HEK293T (cell line): ENCODE measurements at regions not wholly inside any gene's neighbourhood (a gene's known extent, or its start where the extent isn't known, plus 50 kb on each side); places are given as distances from the start of the nearest gene placed in this dataset.

Experiments
- CTCF ChIA-PET: fragments of 350-600 bp; formaldehyde crosslinking; extraction: SDS; loops from one replicate; lab custom pipeline; 2021; ENCODE audit warnings: antibody characterized with exemption, inconsistent platforms; lab: Yijun Ruan, JAX
- POLR2A ChIA-PET: fragments of 350-600 bp; formaldehyde crosslinking; extraction: SDS; loops from one replicate; lab custom pipeline; 2020; ENCODE audit warnings: antibody characterized with exemption, inconsistent platforms; lab: Yijun Ruan, JAX
- DNase-seq: peaks from one replicate; pipeline ENCODE4 v3.0.0; 2012; ENCODE audit warnings: mixed read lengths; ENCODE audit errors: extremely low spot score
- ARNT ChIP-seq: fragments of 450-650 bp; IDR thresholded peaks from 2 replicates; pipeline ENCODE4 v1.6.1; 2017; ENCODE audit warnings: mild to moderate bottlenecking
- BHLHE40 ChIP-seq: fragments of 450-650 bp; IDR thresholded peaks from 2 replicates; pipeline ENCODE4 v1.6.1; 2016; ENCODE audit warnings: mild to moderate bottlenecking, moderate library complexity, borderline replicate concordance
- CTBP1 ChIP-seq: fragments of 450-650 bp; IDR thresholded peaks from 2 replicates; pipeline ENCODE4 v1.6.1; 2016; ENCODE audit warnings: borderline replicate concordance
- ELF4 ChIP-seq: fragments of 450-650 bp; IDR thresholded peaks from 2 replicates; pipeline ENCODE4 v1.6.1; 2017; ENCODE audit warnings: antibody characterized with exemption
- FOXA1 ChIP-seq: fragments of 450-650 bp; IDR thresholded peaks from 2 replicates; pipeline ENCODE4 v1.6.1; 2016; ENCODE audit warnings: mild to moderate bottlenecking
- FOXK2 ChIP-seq: fragments of 450-650 bp; IDR thresholded peaks from 2 replicates; pipeline ENCODE4 v1.6.1; 2016; ENCODE audit warnings: mild to moderate bottlenecking
- FOXM1 ChIP-seq: fragments of 450-650 bp; IDR thresholded peaks from 2 replicates; pipeline ENCODE4 v1.6.1; 2017; ENCODE audit warnings: mild to moderate bottlenecking, borderline replicate concordance
- HDGF ChIP-seq: fragments of 450-650 bp; IDR thresholded peaks from 2 replicates; pipeline ENCODE4 v1.6.1; 2017; ENCODE audit warnings: antibody characterized with exemption, borderline replicate concordance
- L3MBTL2 ChIP-seq: fragments of 450-650 bp; conservative IDR thresholded peaks from 2 replicates; pipeline ENCODE4 v1.6.1; 2016; ENCODE audit warnings: mild to moderate bottlenecking
- LEF1 ChIP-seq: fragments of 450-650 bp; IDR thresholded peaks from 2 replicates; pipeline ENCODE4 v1.6.1; 2017; ENCODE audit warnings: mild to moderate bottlenecking, borderline replicate concordance
- NFRKB ChIP-seq: fragments of 450-650 bp; IDR thresholded peaks from 2 replicates; pipeline ENCODE4 v1.6.1; 2016; ENCODE audit warnings: mild to moderate bottlenecking, moderate library complexity
- PKNOX1 ChIP-seq: fragments of 450-650 bp; IDR thresholded peaks from 2 replicates; pipeline ENCODE4 v1.6.1; 2016
- SP1 ChIP-seq: fragments of 450-650 bp; IDR thresholded peaks from 2 replicates; pipeline ENCODE4 v1.6.1; 2017
- SUZ12 ChIP-seq: fragments of 450-650 bp; IDR thresholded peaks from 2 replicates; pipeline ENCODE4 v1.6.1; 2016; ENCODE audit warnings: mild to moderate bottlenecking
- TARDBP ChIP-seq: fragments of 450-650 bp; IDR thresholded peaks from 2 replicates; pipeline ENCODE4 v1.6.1; 2016
- ZNF384 ChIP-seq: fragments of 450-650 bp; IDR thresholded peaks from 2 replicates; pipeline ENCODE4 v1.6.1; 2016

GRCh38 chr2:105567996-105568494, 169.2 kb upstream of the FHL2 start:
- no peak for DNase-seq
- TF ChIP-seq ELF4 (no peak), TARDBP (no peak), ARNT (no peak), PKNOX1 (no peak), HDGF (no peak), NFRKB (no peak), FOXK2 (no peak), CTBP1 (no peak), LEF1 (no peak), FOXM1 (no peak), SUZ12 (no peak), ZNF384 (no peak), BHLHE40 (no peak), FOXA1 (no peak)
- POLR2A ChIA-PET: no interaction called here
- CTCF ChIA-PET: no interaction called here

GRCh38 chr2:105563000-105563719, 164.3 kb upstream of the FHL2 start:
- no peak for TF ChIP-seq NFRKB
- TF ChIP-seq L3MBTL2: no peak
- TF ChIP-seq TARDBP: no peak
- TF ChIP-seq BHLHE40: no peak
- TF ChIP-seq CTBP1: no peak
- TF ChIP-seq SP1: no peak
- no peak for TF ChIP-seq FOXM1
- TF ChIP-seq ELF4: no peak
- no peak for DNase-seq
- ChIA-PET CTCF (no interaction called here), POLR2A (no interaction called here)

GRCh38 chr2:105561401-105561800, 162.6 kb upstream of the FHL2 start:
- POLR2A ChIA-PET: no interaction called here
- TF ChIP-seq TARDBP (no peak), SP1 (no peak), SUZ12 (no peak), ELF4 (no peak), CTBP1 (no peak), ZNF384 (no peak), BHLHE40 (no peak), HDGF (no peak), NFRKB (no peak), L3MBTL2 (no peak), PKNOX1 (no peak), LEF1 (no peak), FOXA1 (no peak), ARNT (no peak), FOXM1 (no peak), FOXK2 (no peak)

GRCh38 chr2:105560157-105560556, 161.3 kb upstream of the FHL2 start:
- TF ChIP-seq ELF4: no peak
- TF ChIP-seq PKNOX1: no peak
- no peak for TF ChIP-seq HDGF
- TF ChIP-seq BHLHE40: no peak
- TF ChIP-seq NFRKB: no peak
- ChIA-PET POLR2A (no interaction called here), CTCF (no interaction called here)
- DNase-seq: no peak

More at GRCh38 chr2:105561401-105561800, 162.6 kb upstream of the FHL2 start:
- CTCF ChIA-PET: interaction anchor here (0.6 kb wide), 1 partner anchor 323 kb away, joined by 6 read pairs; no protein-coding TSS in a partner anchor
- no peak for DNase-seq

GRCh38 chr2:105557021-105557920, 158.4 kb upstream of the FHL2 start:
- ChIA-PET CTCF (no interaction called here), POLR2A (no interaction called here)
- DNase-seq: no peak
- no peak for TF ChIP-seq FOXM1
- no peak for TF ChIP-seq SUZ12
- no peak for TF ChIP-seq L3MBTL2
- no peak for TF ChIP-seq ARNT
- no peak for TF ChIP-seq NFRKB
- TF ChIP-seq HDGF: no peak
- TF ChIP-seq BHLHE40: no peak
- no peak for TF ChIP-seq FOXA1
- no peak for TF ChIP-seq LEF1
- TF ChIP-seq ZNF384: no peak
- no peak for TF ChIP-seq TARDBP
- TF ChIP-seq FOXK2: no peak
- no peak for TF ChIP-seq CTBP1
- TF ChIP-seq SP1: no peak
